ENCODE measurements at regions not wholly inside any gene's neighbourhood (a gene's known extent, or its start where the extent isn't known, plus 50 kb on each side); places are given as distances from the start of the nearest gene placed in this dataset.
"Not testable (repeated sequence)": the region's sequence is repeated elsewhere in the genome, so short reads cannot be mapped to it uniquely, and the experiment has no call there.

DNA sequence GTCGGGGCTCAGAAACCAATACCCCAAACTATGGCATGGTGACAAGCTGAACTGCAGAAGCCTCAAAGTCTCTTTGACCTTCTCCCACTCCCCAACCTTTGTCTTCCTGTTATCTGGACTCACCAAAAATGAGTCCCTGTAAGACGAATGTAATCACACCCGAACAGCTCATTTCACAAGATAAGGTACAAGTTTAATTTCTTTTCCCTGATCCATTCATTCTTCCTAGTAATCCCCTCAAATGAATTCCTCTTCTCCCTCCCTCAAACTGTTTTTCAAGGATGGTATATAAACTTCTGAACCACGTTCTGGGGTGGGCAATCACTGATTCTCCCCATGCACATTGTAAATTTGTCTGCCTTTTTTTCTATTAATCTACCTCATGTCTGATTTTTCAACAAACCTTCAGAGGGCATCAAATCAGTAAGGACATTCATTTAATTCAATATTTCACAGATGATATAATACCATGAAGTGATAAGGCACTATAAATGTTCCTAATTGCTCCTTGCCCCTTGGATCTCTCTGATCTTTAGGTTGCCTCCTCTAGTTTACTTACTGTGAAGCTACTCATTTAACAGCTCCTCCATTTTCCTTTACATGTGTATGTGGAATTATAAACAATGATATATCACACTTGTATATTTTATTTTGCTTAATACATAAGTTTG is 77.2 kb downstream of the OR2B2 start:
- TF ChIP-seq, protein P1, sequence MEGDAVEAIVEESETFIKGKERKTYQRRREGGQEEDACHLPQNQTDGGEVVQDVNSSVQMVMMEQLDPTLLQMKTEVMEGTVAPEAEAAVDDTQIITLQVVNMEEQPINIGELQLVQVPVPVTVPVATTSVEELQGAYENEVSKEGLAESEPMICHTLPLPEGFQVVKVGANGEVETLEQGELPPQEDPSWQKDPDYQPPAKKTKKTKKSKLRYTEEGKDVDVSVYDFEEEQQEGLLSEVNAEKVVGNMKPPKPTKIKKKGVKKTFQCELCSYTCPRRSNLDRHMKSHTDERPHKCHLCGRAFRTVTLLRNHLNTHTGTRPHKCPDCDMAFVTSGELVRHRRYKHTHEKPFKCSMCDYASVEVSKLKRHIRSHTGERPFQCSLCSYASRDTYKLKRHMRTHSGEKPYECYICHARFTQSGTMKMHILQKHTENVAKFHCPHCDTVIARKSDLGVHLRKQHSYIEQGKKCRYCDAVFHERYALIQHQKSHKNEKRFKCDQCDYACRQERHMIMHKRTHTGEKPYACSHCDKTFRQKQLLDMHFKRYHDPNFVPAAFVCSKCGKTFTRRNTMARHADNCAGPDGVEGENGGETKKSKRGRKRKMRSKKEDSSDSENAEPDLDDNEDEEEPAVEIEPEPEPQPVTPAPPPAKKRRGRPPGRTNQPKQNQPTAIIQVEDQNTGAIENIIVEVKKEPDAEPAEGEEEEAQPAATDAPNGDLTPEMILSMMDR (IDR thresholded peaks at IDR 0.05; ENCODE audit: low read depth, low read length), result no peak
- Histone ChIP-seq H3K4me3 (no peak overlapping the region), H3K36me3 (no peaks in the 10 kb centered on the region), H3K4me1 (ENCODE audit: low read depth) (peaks cover 21% of the 10 kb centered on the region), H3K9me3 (ENCODE audit: low read depth) (no peaks in the 10 kb centered on the region), H3K27me3 (no peaks in the 10 kb centered on the region), H3K27ac (no peak overlapping the region)
- no peak for DNase-seq (ENCODE audit: low read depth in 1 of 2, low spot score in 1 of 2)

DNA sequence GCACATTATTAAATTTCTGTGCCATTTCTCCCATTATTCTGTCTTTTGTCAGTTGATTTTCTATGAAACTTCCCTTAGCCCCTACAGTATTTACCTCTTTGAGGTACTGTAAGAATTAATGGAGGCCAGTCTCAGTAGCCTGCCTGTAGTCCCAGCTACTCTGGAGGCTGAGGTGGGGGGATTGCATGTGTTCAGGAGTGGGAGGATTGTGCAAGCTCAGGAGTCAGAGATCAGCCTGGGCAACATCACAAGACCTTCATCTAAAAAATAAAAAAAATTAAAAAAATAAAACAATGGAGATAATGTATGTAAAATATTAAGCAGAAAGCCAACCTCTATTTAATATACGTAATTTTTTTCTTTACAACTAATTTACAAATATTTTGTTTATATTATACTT is 77.8 kb downstream of the OR2B2 start:
- Histone ChIP-seq H3K9me3 (ENCODE audit: low read depth) (no peaks in the 10 kb centered on the region), H3K4me3 (no peak overlapping the region), H3K27me3 (no peaks in the 10 kb centered on the region), H3K4me1 (ENCODE audit: low read depth) (peaks cover 21% of the 10 kb centered on the region), H3K36me3 (no peaks in the 10 kb centered on the region), H3K27ac (no peak overlapping the region)
- TF ChIP-seq, protein P1 (IDR thresholded peaks at IDR 0.05; ENCODE audit: low read depth, low read length), result no peak
- peak in 1 of 2 donors; percentile 40 for DNase-seq (ENCODE audit: low read depth in 1 of 2, low spot score in 1 of 2)

DNA sequence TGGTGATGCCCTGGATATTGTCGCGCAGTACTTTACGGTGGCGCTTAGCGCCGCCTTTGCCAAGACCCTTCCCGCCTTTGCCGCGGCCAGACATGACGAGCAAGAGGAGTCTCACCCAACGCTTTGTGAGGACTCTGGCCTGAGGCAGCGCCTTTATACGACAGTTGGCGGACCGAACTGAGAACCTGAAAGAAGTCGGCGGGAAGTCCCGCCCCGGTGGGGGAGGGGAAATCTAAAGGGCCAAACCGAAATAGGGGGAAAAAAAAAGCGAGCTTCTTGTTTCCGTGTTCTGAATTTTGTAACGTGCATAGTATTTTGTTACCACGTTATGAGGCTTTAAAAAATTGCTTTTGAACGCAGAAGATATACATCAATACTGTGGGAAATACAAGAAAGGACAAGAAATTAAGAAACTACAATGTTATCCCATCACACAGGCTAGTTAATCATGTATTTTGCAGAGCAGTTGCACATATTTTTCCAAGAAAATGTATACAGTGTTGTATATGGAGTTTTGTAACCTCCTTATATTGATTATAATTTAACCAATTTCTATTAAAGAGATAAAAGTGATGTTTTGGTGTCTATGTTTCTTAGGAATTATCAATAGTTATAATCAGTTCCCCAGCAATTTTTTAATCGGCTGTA is 80.6 kb downstream of the OR2B2 start:
- not testable (repeated sequence) for H3K9me3 ChIP-seq (ENCODE audit: low read depth); H3K36me3 ChIP-seq; H3K27me3 ChIP-seq
- Histone ChIP-seq H3K4me1 (ENCODE audit: low read depth) (peaks cover 21% of the 10 kb centered on the region), H3K27ac (peak overlapping the region; percentile 42), H3K4me3 (peak overlapping the region; percentile 70)
- peak; percentile 53 to 56 for DNase-seq (ENCODE audit: low read depth in 1 of 2, low spot score in 1 of 2)

DNA sequence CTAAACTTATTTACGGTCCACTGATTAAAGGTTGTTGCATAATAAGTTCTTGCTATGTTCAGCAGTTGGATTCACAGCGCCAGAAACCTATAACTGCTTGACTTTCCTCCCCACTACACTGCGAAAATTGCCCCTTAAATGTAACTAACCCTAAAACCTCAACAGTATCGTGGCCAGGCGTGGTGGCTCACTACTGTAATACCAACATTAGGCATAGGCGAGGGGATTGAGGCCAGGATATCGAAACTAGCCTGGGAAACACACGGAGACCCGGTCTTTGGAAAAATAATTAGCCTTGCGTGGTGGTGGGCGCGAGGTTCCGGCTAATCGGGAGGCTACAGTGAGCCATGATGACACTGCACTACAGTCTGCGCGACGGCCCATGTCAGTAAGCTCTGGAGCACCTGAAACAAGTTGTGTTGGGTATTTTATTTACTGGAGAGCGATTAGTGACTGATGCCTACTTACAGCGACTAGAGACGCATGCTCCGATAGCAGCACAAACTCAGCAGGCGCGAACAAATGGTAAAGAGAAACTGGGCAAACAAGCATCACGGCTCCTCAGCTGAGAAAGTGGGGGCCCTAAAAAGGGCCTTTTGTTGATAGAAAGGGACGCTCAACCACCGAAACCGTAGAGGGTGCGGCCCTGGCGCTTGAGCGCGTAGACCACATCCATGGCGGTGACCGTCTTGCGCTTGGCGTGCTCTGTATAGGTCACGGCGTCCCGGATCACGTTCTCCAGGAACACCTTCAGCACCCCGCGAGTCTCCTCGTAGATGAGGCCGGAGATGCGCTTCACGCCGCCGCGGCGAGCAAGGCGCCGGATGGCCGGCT is 81.4 kb downstream of the OR2B2 start:
- Histone ChIP-seq H3K27ac (peak overlapping the region; percentile 49), H3K4me1 (ENCODE audit: low read depth) (peaks cover 14% of the 10 kb centered on the region), H3K4me3 (peak overlapping the region; percentile 70)
- DNase-seq (ENCODE audit: low read depth in 1 of 2, low spot score in 1 of 2), result peak; percentile 37 to 52
- H3K36me3 ChIP-seq; H3K27me3 ChIP-seq; H3K9me3 ChIP-seq (ENCODE audit: low read depth): not testable (repeated sequence)

DNA sequence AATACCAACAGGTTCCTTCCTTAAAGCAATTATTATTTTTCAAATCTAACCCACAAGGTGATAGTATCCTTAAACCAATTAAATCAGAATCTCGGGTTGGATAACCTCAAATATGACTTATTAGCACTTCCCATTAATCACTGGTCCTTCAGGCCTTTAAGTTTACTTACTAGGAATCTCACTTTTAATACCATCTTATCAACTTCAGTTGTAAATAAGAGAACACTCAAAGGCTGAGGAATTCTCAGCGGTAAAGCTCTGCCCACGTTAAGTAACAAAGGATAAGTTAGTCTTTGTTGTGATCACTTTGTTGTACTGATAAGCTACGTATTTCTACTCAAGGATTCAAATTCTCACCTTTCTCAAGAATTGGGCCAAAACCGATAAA is 82.0 kb downstream of the OR2B2 start:
- TF ChIP-seq, protein P1 (IDR thresholded peaks at IDR 0.05; ENCODE audit: low read depth, low read length), result no peak
- no peaks in the 10 kb centered on the region for H3K27me3 ChIP-seq
- H3K4me1 ChIP-seq (ENCODE audit: low read depth), result peaks cover 9% of the 10 kb centered on the region
- H3K4me3 ChIP-seq, result peak overlapping the region; percentile 70
- H3K36me3 ChIP-seq, result no peaks in the 10 kb centered on the region
- H3K9me3 ChIP-seq (ENCODE audit: low read depth), result no peaks in the 10 kb centered on the region
- peak overlapping the region; percentile 49 for H3K27ac ChIP-seq
- DNase-seq (ENCODE audit: low read depth in 1 of 2, low spot score in 1 of 2), result no peak

DNA sequence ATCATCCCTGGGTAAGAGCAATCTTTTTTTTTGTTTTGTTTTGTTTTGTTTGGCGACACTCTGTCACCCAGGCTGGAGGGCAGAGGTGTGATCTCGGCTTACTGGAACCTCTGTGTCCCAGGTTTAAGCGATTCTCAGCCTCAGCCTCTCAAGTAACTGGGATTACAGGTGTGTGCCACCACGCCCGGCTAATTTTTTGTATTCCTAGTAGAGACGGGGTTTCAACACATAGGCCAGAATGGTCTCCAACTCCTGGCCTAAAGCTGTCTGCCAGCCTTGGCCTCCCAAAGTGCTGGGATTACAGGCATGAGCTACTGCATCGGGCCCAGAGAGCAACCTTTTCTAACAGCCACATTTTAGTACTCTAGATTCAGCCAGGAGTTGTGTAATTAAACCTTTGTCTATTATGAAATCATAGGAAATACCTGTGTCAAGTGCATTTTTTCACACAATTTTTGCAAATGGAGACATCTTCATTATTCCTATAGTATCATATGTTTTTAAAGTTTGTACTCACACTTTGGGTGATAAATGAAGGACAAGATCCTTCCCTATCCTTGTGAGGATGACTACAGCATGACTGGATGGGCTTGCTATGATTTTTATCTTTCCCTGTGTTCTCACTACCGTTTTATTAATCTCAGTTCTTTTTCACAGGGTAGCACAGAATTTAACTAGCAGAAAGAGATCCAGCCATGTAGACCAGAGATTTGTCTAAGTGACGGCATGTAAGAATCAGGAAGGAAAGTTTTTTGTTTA is 82.6 kb downstream of the OR2B2 start:
- Histone ChIP-seq H3K4me3 (peak overlapping the region; percentile 70), H3K9me3 (ENCODE audit: low read depth) (no peaks in the 10 kb centered on the region), H3K27ac (peak overlapping the region; percentile 49), H3K36me3 (no peaks in the 10 kb centered on the region), H3K4me1 (ENCODE audit: low read depth) (peaks cover 5% of the 10 kb centered on the region), H3K27me3 (no peaks in the 10 kb centered on the region)
- no peak for DNase-seq (ENCODE audit: low read depth in 1 of 2, low spot score in 1 of 2)
- TF ChIP-seq, protein P1 (IDR thresholded peaks at IDR 0.05; ENCODE audit: low read depth, low read length), result no peak

DNA sequence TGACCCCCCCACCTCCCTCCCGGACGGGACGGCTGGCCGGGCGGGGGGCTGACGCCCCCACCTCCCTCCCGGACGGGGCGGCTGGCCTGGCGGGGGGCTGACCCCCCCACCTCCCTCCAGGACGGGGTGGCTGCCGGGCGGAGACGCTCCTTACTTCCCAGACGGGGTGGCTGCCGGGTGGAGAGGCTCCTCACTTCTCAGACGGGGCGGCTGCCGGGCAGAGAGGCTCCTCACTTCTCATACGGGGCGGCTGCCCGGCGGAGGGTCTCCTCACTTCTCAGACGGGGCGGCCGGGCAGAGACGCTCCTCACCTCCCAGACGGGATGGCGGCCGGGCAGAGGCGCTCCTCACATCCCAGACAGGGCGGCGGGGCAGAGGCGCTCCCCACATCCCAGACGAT is 84.7 kb downstream of the OR2B2 start:
- not testable (repeated sequence) for H3K27me3 ChIP-seq; DNase-seq (ENCODE audit: low read depth in 1 of 2, low spot score in 1 of 2); H3K36me3 ChIP-seq; H3K4me1 ChIP-seq (ENCODE audit: low read depth); H3K9me3 ChIP-seq (ENCODE audit: low read depth); H3K4me3 ChIP-seq; H3K27ac ChIP-seq

DNA sequence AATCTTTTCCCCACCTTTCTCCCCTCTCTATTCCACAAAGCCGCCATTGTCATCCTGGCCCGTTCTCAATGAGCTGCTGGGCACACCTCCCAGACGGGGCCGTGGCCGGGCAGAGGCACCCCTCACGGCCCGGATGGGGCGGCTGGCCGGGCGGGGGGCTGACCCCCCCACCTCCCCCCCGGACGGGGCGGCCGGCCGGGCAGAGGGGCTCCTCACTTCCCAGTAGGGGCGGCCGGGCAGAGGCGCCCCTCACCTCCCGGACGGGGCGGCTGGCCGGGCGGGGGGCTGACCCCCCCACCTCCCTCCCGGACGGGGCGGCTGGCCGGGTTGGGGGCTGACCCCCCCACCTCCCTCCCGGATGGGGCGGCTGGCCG is 85.6 kb downstream of the OR2B2 start:
- not testable (repeated sequence) for H3K27ac ChIP-seq; H3K9me3 ChIP-seq (ENCODE audit: low read depth); H3K27me3 ChIP-seq; H3K4me3 ChIP-seq; DNase-seq (ENCODE audit: low read depth in 1 of 2, low spot score in 1 of 2); H3K36me3 ChIP-seq; H3K4me1 ChIP-seq (ENCODE audit: low read depth)
